HCT116 (cell line): ENCODE measurements at regions not wholly inside any gene's neighbourhood (a gene's known extent, or its start where the extent isn't known, plus 50 kb on each side); places are given as distances from the start of the nearest gene placed in this dataset.

ENCODE experiments used
- ATAC-seq: fragments of 200-7000 bp; cut with Tn5 transposase; 2 replicates; pipeline ENCODE4 v1.9.1; 2020; ENCODE audit warnings: mild to moderate bottlenecking, moderate library complexity
- BruUV-seq: library from RNA; stranded (reverse); fragments of 400-500 nt; replicated peaks from 2 replicates; lab custom pipeline; 2021; lab: Mats Ljungman, UMichigan
- CTCF ChIA-PET: fragments of 300-600 bp; sonication (Branson Sonifier 250); formaldehyde crosslinking; loops from one replicate; lab custom pipeline; 2021; ENCODE audit warnings: antibody characterized with exemption; lab: Charles Lee
- POLR2A ChIA-PET: fragments of 300-600, 350-600 bp; sonication (Branson Sonifier 250); formaldehyde crosslinking; loops from one replicate; lab custom pipeline; 2021; ENCODE audit warnings: antibody characterized with exemption; lab: Charles Lee
- RAD21 ChIA-PET, 2 experiments: fragments of 300-600 bp; sonication (Branson Sonifier 250); formaldehyde crosslinking; loops; one replicate each; lab custom pipeline; 2023; ENCODE audit warnings: low total read pairs in 2 of 2; ENCODE audit not compliant: uncharacterized antibody in 2 of 2, unreplicated experiment in 2 of 2, low non-redundant PET in 1 of 2; lab: Charles Lee
- DNase-seq: peaks from one replicate; pipeline ENCODE4 v3.0.0-alpha.2; 2010; ENCODE audit warnings: low read depth, low spot score
- H2AFZ ChIP-seq: fragments of 200-600 bp; shearing (Covaris generic), sonication (generic); 2 replicates; pipeline ENCODE4 v1.6.1; 2017; ENCODE audit warnings: low read depth, mixed run types, mixed read lengths, antibody characterized with exemption, low read length; ENCODE audit not compliant: poor library complexity, severe bottlenecking
- H3K27ac ChIP-seq: 2 replicates; pipeline ENCODE4 v1.5.1; 2012; ENCODE audit warnings: low read depth, low read length
- H3K27me3 ChIP-seq: fragments of 200-600 bp; sonication (generic); 2 replicates; pipeline ENCODE4 v1.6.1; 2016; ENCODE audit warnings: mixed run types, low read length, mixed read lengths; ENCODE audit not compliant: insufficient read depth
- H3K36me3 ChIP-seq, 2 experiments: fragments of 200-500 bp in 1 of 2; fragments of 200-600 bp in 1 of 2; sonication (Bioruptor generic) in 1 of 2; sonication (generic) in 1 of 2; 2 replicates each; pipeline versions ENCODE4 v1.5.1 to v1.6.1; 2014 to 2016; ENCODE audit warnings: low read length in 2 of 2, inconsistent platforms in 1 of 2, mixed read lengths in 1 of 2, mixed run types in 1 of 2; ENCODE audit not compliant: insufficient read depth in 2 of 2, control insufficient read depth in 1 of 2
- H3K4me1 ChIP-seq, 2 experiments: fragments of 200-600 bp in 1 of 2; sonication (generic) in 1 of 2; 2 replicates each; pipeline versions ENCODE4 v1.5.1 to v1.6.1; 2012 to 2017; ENCODE audit warnings: low read length in 2 of 2, inconsistent platforms in 1 of 2, mild to moderate bottlenecking in 1 of 2, mixed read lengths in 1 of 2, mixed run types in 1 of 2, moderate library complexity in 1 of 2; ENCODE audit not compliant: insufficient read depth in 2 of 2, control insufficient read depth in 1 of 2
- H3K4me2 ChIP-seq: fragments of 200-600 bp; sonication (generic); 2 replicates; pipeline ENCODE4 v1.6.1; 2017; ENCODE audit warnings: mixed run types, low read length, mixed read lengths
- H3K4me3 ChIP-seq, 2 experiments: fragments of 200-600 bp in 1 of 2; sonication (generic) in 1 of 2; replicated peaks in 1 of 2; 2 replicates each; pipeline ENCODE4 v1.5.1; 2011 to 2016; ENCODE audit warnings: low read length in 2 of 2, control low read depth in 1 of 2, low read depth in 1 of 2, mild to moderate bottlenecking in 1 of 2, mixed read lengths in 1 of 2, mixed run types in 1 of 2
- H3K79me2 ChIP-seq: fragments of 200-600 bp; sonication (generic); 2 replicates; pipeline ENCODE4 v1.6.1; 2017; ENCODE audit warnings: mild to moderate bottlenecking, mixed run types, low read length, moderate library complexity, mixed read lengths; ENCODE audit not compliant: insufficient read depth
- H3K9ac ChIP-seq: fragments of 200-600 bp; sonication (generic); 2 replicates; pipeline ENCODE4 v1.6.1; 2016; ENCODE audit warnings: low read length, mixed read lengths
- H3K9me2 ChIP-seq: fragments of 200-600 bp; sonication (generic), shearing (Covaris generic); 2 replicates; pipeline ENCODE4 v1.6.1; 2017; ENCODE audit warnings: mixed run types, mild to moderate bottlenecking, moderate library complexity; ENCODE audit not compliant: insufficient read depth
- H3K9me3 ChIP-seq, 2 experiments: fragments of 200-500 bp in 1 of 2; fragments of 200-600 bp in 1 of 2; sonication (Bioruptor generic) in 1 of 2; sonication (generic) in 1 of 2; 2 replicates each; pipeline ENCODE4 v1.6.1; 2014 to 2017; ENCODE audit warnings: low read length in 2 of 2, mixed read lengths in 2 of 2, inconsistent platforms in 1 of 2, low read depth in 1 of 2, mild to moderate bottlenecking in 1 of 2, mixed run types in 1 of 2, moderate library complexity in 1 of 2; ENCODE audit not compliant: control insufficient read depth in 1 of 2, insufficient read depth in 1 of 2
- H4K20me1 ChIP-seq: fragments of 200-600 bp; sonication (generic), shearing (Covaris generic); 2 replicates; pipeline ENCODE4 v1.6.1; 2017; ENCODE audit warnings: mixed run types, mild to moderate bottlenecking, moderate library complexity; ENCODE audit not compliant: insufficient read depth
- CBX3 ChIP-seq: IDR thresholded peaks from 2 replicates; pipeline ENCODE4 v1.6.1; 2012; ENCODE audit warnings: low read depth
- CEBPB ChIP-seq: IDR thresholded peaks from 2 replicates; pipeline ENCODE4 v1.6.1; 2012; ENCODE audit warnings: low read depth
- CTCF ChIP-seq, 3 experiments: fragments of 200-600 bp in 1 of 3; sonication (generic) in 1 of 3; IDR thresholded peaks in 2 of 3; conservative IDR thresholded peaks in 1 of 3; 2 replicates each; pipeline ENCODE4 v1.5.1; 2012 to 2017; ENCODE audit warnings: low read depth in 2 of 3, low read length in 2 of 3, antibody characterized with exemption in 1 of 3, borderline replicate concordance in 1 of 3, control low read depth in 1 of 3, mild to moderate bottlenecking in 1 of 3, mixed read lengths in 1 of 3, mixed run types in 1 of 3, moderate library complexity in 1 of 3; ENCODE audit not compliant: insufficient read depth in 1 of 3
- EGR1 ChIP-seq: IDR thresholded peaks from 2 replicates; pipeline ENCODE4 v1.6.1; 2012; ENCODE audit warnings: low read depth
- EZH2phosphoT487 ChIP-seq: fragments of 200-600 bp; IDR thresholded peaks from 2 replicates; pipeline ENCODE4 v1.6.1; 2018; ENCODE audit warnings: antibody characterized with exemption, borderline replicate concordance
- FOSL1 ChIP-seq: IDR thresholded peaks from 2 replicates; pipeline ENCODE4 v1.6.1; 2012; ENCODE audit warnings: low read depth
- REST ChIP-seq: IDR thresholded peaks from 2 replicates; pipeline ENCODE4 v1.6.1; 2012; ENCODE audit warnings: low read depth
- SP1 ChIP-seq: IDR thresholded peaks from 2 replicates; pipeline ENCODE4 v1.6.1; 2012; ENCODE audit warnings: low read depth
- SRF ChIP-seq: IDR thresholded peaks from 2 replicates; pipeline ENCODE4 v1.6.1; 2012; ENCODE audit warnings: low read depth
- TCF7L2 ChIP-seq: IDR thresholded peaks from 2 replicates; pipeline ENCODE4 v1.7.0; 2011; ENCODE audit warnings: borderline replicate concordance, inconsistent platforms; ENCODE audit not compliant: insufficient read depth, insufficient read length; ENCODE audit errors: extremely low read depth
- YY1 ChIP-seq: IDR thresholded peaks from 2 replicates; pipeline ENCODE4 v1.6.1; 2011; ENCODE audit warnings: low read length, low read depth, moderate library complexity, mild to moderate bottlenecking; ENCODE audit not compliant: insufficient replicate concordance; ENCODE audit errors: extremely low read depth
- ZBTB33 ChIP-seq: IDR thresholded peaks from 2 replicates; pipeline ENCODE4 v1.6.1; 2011; ENCODE audit warnings: mild to moderate bottlenecking, low read length, moderate library complexity; ENCODE audit not compliant: insufficient replicate concordance; ENCODE audit errors: extremely low read depth
- ZFX ChIP-seq: fragments of 450-650 bp; IDR thresholded peaks from 2 replicates; pipeline ENCODE4 v1.6.1; 2017
- intact Hi-C: fragments of 100-400 bp; cut with micrococcal nuclease; formaldehyde crosslinking; loops from 2 replicates; pipeline ENCODE4 v1.10.0; 2022

GRCh38 chr20:1754306-1754705 is 96.7 kb upstream of the SIRPG start:
- Histone ChIP-seq H3K27ac (no peak overlapping the region), H3K9me3 (no peaks in the 10 kb centered on the region), H3K36me3 (no peaks in the 10 kb centered on the region), H3K9me2 (no peaks in the 10 kb centered on the region; the same call in 1 of the 2 replicates), H3K4me3 (no peak overlapping the region), H2AFZ (no peak overlapping the region), H3K4me1 (no peaks in the 10 kb centered on the region), H3K27me3 (no peaks in the 10 kb centered on the region), H4K20me1 (no peaks in the 10 kb centered on the region), H3K4me2 (no peak overlapping the region), H3K9ac (no peak overlapping the region), H3K79me2 (no peaks in the 10 kb centered on the region)
- CTCF ChIA-PET, result no interaction called here
- no peak for ATAC-seq
- TF ChIP-seq EZH2phosphoT487 (no peak), SRF (no peak), ZFX (no peak), ZBTB33 (no peak), CBX3 (no peak), YY1 (no peak), CEBPB (no peak), TCF7L2 (no peak), FOSL1 (no peak), SP1 (no peak), CTCF (IDR thresholded peaks at IDR 0.05 in 2 of 3, conservative IDR thresholded peaks at IDR 0.05 in 1 of 3; ENCODE audit: borderline replicate concordance in 1 of 3, insufficient read depth in 1 of 3, low read depth in 2 of 3, low read length in 2 of 3) (no peak), REST (no peak), EGR1 (no peak)
- no peak for DNase-seq
- RAD21 ChIA-PET, result no interaction called here
- intact Hi-C loops, result no loop called here
- no TSS peak for BruUV-seq
- POLR2A ChIA-PET, result no interaction called here
